GM12878 (cell line): ENCODE measurements at regions not wholly inside any gene's neighbourhood (a gene's known extent, or its start where the extent isn't known, plus 50 kb on each side); places are given as distances from the start of the nearest gene placed in this dataset.

Experiments used
- ATAC-seq: fragments of 200-7000 bp; cut with Tn5 transposase; 3 replicates; pipeline ENCODE4 v1.9.1; 2020; ENCODE audit warnings: mild to moderate bottlenecking, moderate library complexity
- BruUV-seq: library from RNA; stranded (reverse); fragments of 400-500 nt; replicated peaks from 2 replicates; lab custom pipeline; 2021; lab: Mats Ljungman, UMichigan
- CTCF ChIA-PET: fragments of 300-600 bp; sonication (Branson Sonifier 250); formaldehyde crosslinking; extraction: SDS; loops from one replicate; lab custom pipeline; 2021; ENCODE audit warnings: inconsistent platforms; lab: Yijun Ruan, JAX
- POLR2A ChIA-PET: fragments of 350-600 bp; formaldehyde crosslinking; extraction: SDS; loops from one replicate; lab custom pipeline; 2021; ENCODE audit warnings: inconsistent platforms; lab: Charles Lee
- RAD21 ChIA-PET: fragments of 300-600 bp; sonication (Branson Sonifier 250); formaldehyde crosslinking; loops from one replicate; lab custom pipeline; 2023; ENCODE audit warnings: antibody characterized with exemption; ENCODE audit not compliant: unreplicated experiment; lab: Charles Lee
- SMC1A ChIA-PET: fragments of 300-600 bp; sonication (Branson Sonifier 250); formaldehyde crosslinking; loops from one replicate; lab custom pipeline; 2023; ENCODE audit not compliant: unreplicated experiment, uncharacterized antibody; lab: Charles Lee
- DNase-seq: peaks from one replicate; pipeline ENCODE4 v3.0.0-alpha.2; 2011; ENCODE audit warnings: low read depth, low spot score
- FAIRE-seq: peaks from 3 replicates; lab custom pipeline; 2011; peaks lifted over from hg19 to GRCh38; lab: Jason Lieb, UNC
- H2AFZ ChIP-seq: 2 replicates; pipeline ENCODE4 v1.6.0; 2011; ENCODE audit warnings: low read depth, low read length, control low read depth; ENCODE audit not compliant: control insufficient read depth
- H3K27ac ChIP-seq: 2 replicates; pipeline ENCODE4 v1.5.1; 2011; ENCODE audit warnings: control low read depth; ENCODE audit not compliant: control insufficient read depth, insufficient read depth
- H3K27me3 ChIP-seq, 2 experiments: replicated peaks in 1 of 2; 2 replicates each; pipeline versions ENCODE4 v1.6.0 to v1.6.1; 2011; ENCODE audit warnings: low read length in 1 of 2; ENCODE audit not compliant: control insufficient read depth in 2 of 2, insufficient read depth in 2 of 2
- H3K36me3 ChIP-seq, 2 experiments: 2 replicates each; pipeline ENCODE4 v1.5.1; 2011; ENCODE audit warnings: low read length in 1 of 2; ENCODE audit not compliant: control insufficient read depth in 2 of 2, insufficient read depth in 2 of 2
- H3K4me1 ChIP-seq: 2 replicates; pipeline ENCODE4 v1.6.1; 2011; ENCODE audit warnings: mild to moderate bottlenecking, low read length, moderate library complexity, mixed read lengths; ENCODE audit not compliant: control insufficient read depth, insufficient read depth
- H3K4me2 ChIP-seq: 2 replicates; pipeline ENCODE4 v1.6.0; 2011; ENCODE audit warnings: control low read depth; ENCODE audit not compliant: control insufficient read depth, insufficient read depth
- H3K4me3 ChIP-seq: fragments of 200-600 bp; sonication (generic); 2 replicates; pipeline ENCODE4 v1.5.1; 2016
- H3K79me2 ChIP-seq: 2 replicates; pipeline ENCODE4 v1.6.0; 2011; ENCODE audit warnings: low read length; ENCODE audit not compliant: control insufficient read depth, insufficient read depth
- H3K9ac ChIP-seq: 2 replicates; pipeline ENCODE4 v1.8.0; 2011; ENCODE audit warnings: low read length, control low read depth, mixed read lengths; ENCODE audit not compliant: control insufficient read depth, insufficient read depth
- H3K9me3 ChIP-seq: replicated peaks from 3 replicates; pipeline ENCODE4 v1.5.1; 2011; ENCODE audit warnings: mild to moderate bottlenecking, low read length; ENCODE audit not compliant: control insufficient read depth, insufficient read depth
- H4K20me1 ChIP-seq: 2 replicates; pipeline ENCODE4 v1.6.0; 2011; ENCODE audit not compliant: control insufficient read depth, insufficient read depth
- BACH1 ChIP-seq: fragments of 450-650 bp; IDR thresholded peaks from 2 replicates; pipeline ENCODE4 v1.6.1; 2017; ENCODE audit warnings: mild to moderate bottlenecking, borderline replicate concordance
- CEBPB ChIP-seq, 2 experiments: fragments of 150-350 bp in 1 of 2; IDR thresholded peaks; 2 replicates each; pipeline ENCODE4 v1.6.1; 2012 to 2014; ENCODE audit warnings: low read depth in 2 of 2, low read length in 2 of 2, borderline replicate concordance in 1 of 2, inconsistent platforms in 1 of 2
- DPF2 ChIP-seq: fragments of 450-650 bp; IDR thresholded peaks from 2 replicates; pipeline ENCODE4 v1.6.1; 2017; ENCODE audit warnings: mild to moderate bottlenecking
- EGR1 ChIP-seq, 2 experiments: IDR thresholded peaks; 1 replicate in 1 of 2; 2 replicates in 1 of 2; pipeline ENCODE4 v1.6.1; 2011 to 2012; ENCODE audit warnings: low read depth in 2 of 2, low read length in 2 of 2, borderline replicate concordance in 1 of 2, mild to moderate bottlenecking in 1 of 2, moderate library complexity in 1 of 2
- IKZF2 ChIP-seq, 2 experiments: fragments of 450-650 bp; IDR thresholded peaks; 2 replicates each; pipeline ENCODE4 v1.6.1; 2017; ENCODE audit warnings: mild to moderate bottlenecking in 2 of 2, moderate library complexity in 2 of 2
- MTA2 ChIP-seq: fragments of 450-650 bp; IDR thresholded peaks from 2 replicates; pipeline ENCODE4 v1.6.1; 2016; ENCODE audit warnings: low read depth, mild to moderate bottlenecking, moderate library complexity
- POLR2AphosphoS5 ChIP-seq: IDR thresholded peaks from 2 replicates; pipeline ENCODE4 v1.6.1; 2011; ENCODE audit warnings: mild to moderate bottlenecking, low read length, inconsistent platforms
- WGBS: methylation state at CpG from one replicate; pipeline ENCODE4 v1.1.6; 2016; ENCODE audit warnings: low lambda C conversion rate; ENCODE audit not compliant: insufficient replicate concordance, insufficient coverage; ENCODE audit errors: missing lambda C conversion rate; 5-methylcytosine and 5-hydroxymethylcytosine counted together
- in situ Hi-C: fragments of 300-500 bp; cut with MboI; formaldehyde crosslinking; loops from 9 replicates; pipeline ENCODE4 v1.14.3; 2018; ENCODE audit warnings: mixed read lengths
- intact Hi-C: fragments of 100-400 bp; cut with micrococcal nuclease; formaldehyde crosslinking; loops from one replicate; pipeline ENCODE4 v1.14.2; 2022; ENCODE audit not compliant: unreplicated experiment
- TF ChIP-seq, protein P1 (sequence below): fragments of 450-650 bp; IDR thresholded peaks from 2 replicates; pipeline ENCODE4 v1.6.1; 2018; ENCODE audit warnings: mild to moderate bottlenecking, low read depth, moderate library complexity; ENCODE audit not compliant: partially characterized antibody

DNA sequence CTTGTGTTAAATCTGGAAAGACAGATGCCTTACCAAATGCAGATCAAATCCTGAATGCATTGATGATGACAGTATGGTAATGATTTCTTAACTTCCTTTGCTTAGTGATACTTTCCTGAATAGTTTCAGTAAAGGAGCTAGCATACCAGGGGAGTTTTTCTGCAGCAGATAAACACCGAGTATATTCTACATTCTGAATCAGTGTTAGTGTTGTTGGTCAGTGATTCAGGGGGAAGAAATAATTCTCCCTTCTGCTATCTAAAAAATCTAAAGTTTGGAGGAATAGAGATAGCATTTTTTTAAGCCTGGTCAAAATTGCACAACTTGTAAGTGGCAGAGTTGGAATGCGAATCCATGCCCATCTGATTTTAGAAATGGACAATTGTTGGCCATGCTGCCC, 512.2 kb upstream of the MARCKS start:
- no peaks in the 10 kb centered on the region for H3K79me2 ChIP-seq
- CTCF ChIA-PET, result no interaction called here
- H3K4me2 ChIP-seq, result no peak overlapping the region
- 71% methylated on average over 2 of the region's 2 CpGs for WGBS
- BruUV-seq, result no TSS peak
- intact Hi-C loops (no loop called here), in situ Hi-C loops (no loop called here)
- H3K9me3 ChIP-seq, result no peaks in the 10 kb centered on the region
- ATAC-seq, result no peak
- no peaks in the 10 kb centered on the region for H3K36me3 ChIP-seq
- no peak overlapping the region for H3K27ac ChIP-seq
- RAD21 ChIA-PET, result no interaction called here
- no peak for FAIRE-seq
- no peaks in the 10 kb centered on the region for H3K4me1 ChIP-seq
- SMC1A ChIA-PET, result no interaction called here
- H3K9ac ChIP-seq, result no peak overlapping the region
- H3K4me3 ChIP-seq, result no peak overlapping the region
- POLR2A ChIA-PET, result no interaction called here
- no peak overlapping the region for H2AFZ ChIP-seq
- no peaks in the 10 kb centered on the region for H4K20me1 ChIP-seq
- TF ChIP-seq BACH1 (no peak), MTA2 (no peak), CEBPB (IDR thresholded peaks at IDR 0.05; ENCODE audit: borderline replicate concordance in 1 of 2, low read depth in 2 of 2, low read length in 2 of 2) (no peak), DPF2 (no peak), IKZF2 (IDR thresholded peaks at IDR 0.05) (no peak), POLR2AphosphoS5 (no peak), EGR1 (IDR thresholded peaks at IDR 0.05; ENCODE audit: borderline replicate concordance in 1 of 2, low read depth in 2 of 2, low read length in 2 of 2) (no peak)
- TF ChIP-seq, protein P1, sequence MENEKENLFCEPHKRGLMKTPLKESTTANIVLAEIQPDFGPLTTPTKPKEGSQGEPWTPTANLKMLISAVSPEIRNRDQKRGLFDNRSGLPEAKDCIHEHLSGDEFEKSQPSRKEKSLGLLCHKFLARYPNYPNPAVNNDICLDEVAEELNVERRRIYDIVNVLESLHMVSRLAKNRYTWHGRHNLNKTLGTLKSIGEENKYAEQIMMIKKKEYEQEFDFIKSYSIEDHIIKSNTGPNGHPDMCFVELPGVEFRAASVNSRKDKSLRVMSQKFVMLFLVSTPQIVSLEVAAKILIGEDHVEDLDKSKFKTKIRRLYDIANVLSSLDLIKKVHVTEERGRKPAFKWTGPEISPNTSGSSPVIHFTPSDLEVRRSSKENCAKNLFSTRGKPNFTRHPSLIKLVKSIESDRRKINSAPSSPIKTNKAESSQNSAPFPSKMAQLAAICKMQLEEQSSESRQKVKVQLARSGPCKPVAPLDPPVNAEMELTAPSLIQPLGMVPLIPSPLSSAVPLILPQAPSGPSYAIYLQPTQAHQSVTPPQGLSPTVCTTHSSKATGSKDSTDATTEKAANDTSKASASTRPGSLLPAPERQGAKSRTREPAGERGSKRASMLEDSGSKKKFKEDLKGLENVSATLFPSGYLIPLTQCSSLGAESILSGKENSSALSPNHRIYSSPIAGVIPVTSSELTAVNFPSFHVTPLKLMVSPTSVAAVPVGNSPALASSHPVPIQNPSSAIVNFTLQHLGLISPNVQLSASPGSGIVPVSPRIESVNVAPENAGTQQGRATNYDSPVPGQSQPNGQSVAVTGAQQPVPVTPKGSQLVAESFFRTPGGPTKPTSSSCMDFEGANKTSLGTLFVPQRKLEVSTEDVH, result no peak
- TF ChIP-seq, all 136 proteins: peak for 0
- DNase-seq, result no peak
- H3K27me3 ChIP-seq, result no peaks in the 10 kb centered on the region; a peak in 1 of 4 replicates
